PC-3 (cell line): ENCODE measurements at regions not wholly inside any gene's neighbourhood (a gene's known extent, or its start where the extent isn't known, plus 50 kb on each side); places are given as distances from the start of the nearest gene placed in this dataset.

Experiments used
- CTCF ChIP-seq: fragments of 300-600 bp; sonication (generic); conservative IDR thresholded peaks from 2 replicates; pipeline ENCODE4 v1.5.1; 2017; ENCODE audit warnings: antibody characterized with exemption, low read depth, mild to moderate bottlenecking, low read length
- EZH2 ChIP-seq: fragments of 300-600 bp; sonication (generic); IDR thresholded peaks from one replicate; pipeline ENCODE4 v1.6.1; 2017; ENCODE audit warnings: antibody characterized with exemption, mild to moderate bottlenecking, low read length; ENCODE audit not compliant: unreplicated experiment

GRCh38 chr16:26993511-26993910 lies 73.2 kb upstream of the C16orf82 start:
- TF ChIP-seq CTCF (no peak), EZH2 (no peak)
